ENCODE measurements at regions not wholly inside any gene's neighbourhood (a gene's known extent, or its start where the extent isn't known, plus 50 kb on each side); places are given as distances from the start of the nearest gene placed in this dataset.

DNA sequence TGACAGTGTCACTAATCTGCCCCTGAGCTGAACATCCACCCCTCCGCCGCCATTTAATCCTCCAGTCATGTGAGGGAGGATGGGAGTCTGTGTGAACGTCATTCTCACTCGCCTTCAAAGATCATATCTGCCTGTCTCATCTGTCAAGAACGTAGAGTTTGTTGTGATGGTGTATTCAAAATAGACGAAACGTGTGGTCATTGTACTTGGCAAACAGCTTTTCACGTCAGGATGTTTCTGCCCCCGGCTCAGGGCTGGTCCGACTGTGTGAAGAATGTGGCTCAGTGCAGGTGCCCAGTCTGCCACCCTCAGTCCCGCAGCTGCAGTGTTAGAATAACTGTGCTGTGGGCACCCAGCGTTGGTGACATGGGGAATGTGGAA lies 148.0 kb downstream of the KCNJ12 start:
- WGBS, 2 donors = 50 to 64% methylated on average over 12 of the region's 12 CpGs
- Histone ChIP-seq H3K27ac (no peak overlapping the region), H3K36me3 (no peaks in the 10 kb centered on the region), H3K4me3 (no peak overlapping the region), H3K4me1 (no peaks in the 10 kb centered on the region), H3K27me3 (peaks cover 0 to 5% (median 0%) of the 10 kb centered on the region in 4 donors), H3K9me3 (no peaks in the 10 kb centered on the region)
- no peak for DNase-seq
- intact Hi-C loops (cut with DNase I) = no loop called here
- TF ChIP-seq CTCF (IDR thresholded peaks at IDR 0.05) (no peak), POLR2A (IDR thresholded peaks at IDR 0.05) (no peak)

DNA sequence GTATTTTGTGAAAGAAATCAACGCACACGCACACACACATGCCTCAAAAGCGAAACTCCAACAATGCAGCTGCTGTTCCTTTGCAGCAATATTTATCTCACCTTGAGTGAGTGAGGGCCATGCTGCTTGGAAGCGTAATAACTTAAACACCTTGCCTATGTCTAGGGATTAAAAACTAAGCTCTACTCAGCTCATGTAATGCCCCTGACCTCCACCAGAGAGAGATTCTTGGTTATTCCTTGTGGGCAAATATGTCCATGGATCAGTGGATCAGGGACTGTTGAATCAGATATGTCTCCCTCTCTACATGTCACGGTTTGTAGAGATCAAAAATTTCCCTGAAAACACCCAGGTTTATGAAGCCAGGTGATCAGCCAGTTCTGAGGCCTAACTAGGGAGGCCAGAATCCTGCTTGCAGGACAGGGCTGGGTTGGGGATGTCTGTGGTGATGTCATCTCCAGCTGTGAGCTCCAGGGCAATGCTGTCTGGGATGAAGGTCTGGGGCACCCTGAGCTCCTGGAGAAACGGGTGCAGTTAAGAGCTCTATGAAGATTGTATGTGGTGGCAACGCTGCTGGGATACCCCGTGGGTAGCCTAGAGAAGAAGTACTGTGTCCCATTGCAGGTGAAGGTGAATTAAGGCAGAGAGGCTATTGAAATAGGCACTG lies 149.4 kb downstream of the KCNJ12 start:
- intact Hi-C loops (cut with DNase I) = no loop called here
- WGBS, 2 donors = 75 to 79% methylated on average over 8 of the region's 8 CpGs
- H3K4me3 ChIP-seq = no peak overlapping the region
- TF ChIP-seq POLR2A (IDR thresholded peaks at IDR 0.05) = no peak
- peak in 1 of 6 experiments; percentile 15 for TF ChIP-seq CTCF (IDR thresholded peaks at IDR 0.05)
- no peaks in the 10 kb centered on the region for H3K9me3 ChIP-seq
- peaks cover 0 to 5% (median 0%) of the 10 kb centered on the region in 4 donors for H3K27me3 ChIP-seq
- H3K36me3 ChIP-seq = no peaks in the 10 kb centered on the region
- H3K4me1 ChIP-seq = peaks cover 0 to 4% (median 0%) of the 10 kb centered on the region in 3 donors
- no peak overlapping the region for H3K27ac ChIP-seq
- DNase-seq = no peak

- intact Hi-C loops (cut with DNase I) = no loop called here
- Histone ChIP-seq H3K4me3 (no peak overlapping the region), H3K4me1 (peaks cover 0 to 6% (median 0%) of the 10 kb centered on the region in 3 donors), H3K36me3 (peaks cover 0 to 4% (median 0%) of the 10 kb centered on the region in 3 donors), H3K9me3 (no peaks in the 10 kb centered on the region), H3K27ac (no peak overlapping the region), H3K27me3 (no peaks in the 10 kb centered on the region)
- TF ChIP-seq POLR2A (IDR thresholded peaks at IDR 0.05) = no peak
- TF ChIP-seq CTCF (IDR thresholded peaks at IDR 0.05) = no peak
- 89 to 91% methylated on average over 9 of the region's 9 CpGs for WGBS, 2 donors
- DNase-seq = no peak
Measured at GRCh38 chr17:21528031-21528695, 152.0 kb downstream of the KCNJ12 start.

- DNase-seq = no peak
- peaks cover 0 to 25% (median 0%) of the 10 kb centered on the region in 3 donors for H3K36me3 ChIP-seq
- TF ChIP-seq CTCF (IDR thresholded peaks at IDR 0.05) (no peak), POLR2A (IDR thresholded peaks at IDR 0.05) (no peak)
- H3K27ac ChIP-seq = no peak overlapping the region
- H3K4me1 ChIP-seq = peaks cover 0 to 6% (median 0%) of the 10 kb centered on the region in 3 donors
- H3K9me3 ChIP-seq = no peaks in the 10 kb centered on the region
- H3K4me3 ChIP-seq = no peak overlapping the region
- 29 to 48% methylated on average over 5 of the region's 5 CpGs for WGBS, 2 donors
- H3K27me3 ChIP-seq = no peaks in the 10 kb centered on the region
- intact Hi-C loops (cut with DNase I) = no loop called here
Measured at GRCh38 chr17:21530311-21530710, 154.2 kb downstream of the KCNJ12 start.

DNA sequence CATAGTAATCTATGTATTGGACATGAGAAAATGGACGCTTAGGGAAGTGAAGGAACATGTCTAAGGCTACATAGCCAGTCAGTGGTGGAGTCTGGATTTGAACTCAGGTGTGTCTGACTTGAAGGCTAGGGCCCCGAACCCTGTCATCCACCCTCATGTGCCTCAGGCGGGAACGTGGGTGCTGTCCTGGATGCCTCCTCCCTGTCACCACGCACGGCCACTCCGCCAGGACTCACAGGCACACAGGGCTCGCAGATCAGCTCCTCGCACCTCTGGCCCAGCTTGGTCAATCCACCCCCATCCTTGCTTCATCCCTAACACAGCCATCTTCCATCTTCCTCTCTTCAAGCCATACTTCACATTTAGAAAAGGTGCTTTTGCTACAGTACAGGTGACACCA lies 154.7 kb downstream of the KCNJ12 start:
- no peak overlapping the region for H3K27ac ChIP-seq

More for the DNA sequence above, 154.7 kb downstream of the KCNJ12 start:
- no peak overlapping the region for H3K4me3 ChIP-seq
- TF ChIP-seq CTCF (IDR thresholded peaks at IDR 0.05) (no peak), POLR2A (IDR thresholded peaks at IDR 0.05) (no peak)
- DNase-seq = no peak
- H3K4me1 ChIP-seq = peaks cover 0 to 6% (median 0%) of the 10 kb centered on the region in 3 donors
- 90 to 94% methylated on average over 9 of the region's 9 CpGs for WGBS, 2 donors
- intact Hi-C loops (cut with DNase I) = no loop called here
- peaks cover 0 to 25% (median 0%) of the 10 kb centered on the region in 3 donors for H3K36me3 ChIP-seq
- no peaks in the 10 kb centered on the region for H3K9me3 ChIP-seq
- H3K27me3 ChIP-seq = no peaks in the 10 kb centered on the region

Data from esophagus squamous epithelium (tissue), 5 donors.